ENCODE measurements at regions not wholly inside any gene's neighbourhood (a gene's known extent, or its start where the extent isn't known, plus 50 kb on each side); places are given as distances from the start of the nearest gene placed in this dataset.
"Not testable (repeated sequence)": the region's sequence is repeated elsewhere in the genome, so short reads cannot be mapped to it uniquely, and the experiment has no call there.

DNA sequence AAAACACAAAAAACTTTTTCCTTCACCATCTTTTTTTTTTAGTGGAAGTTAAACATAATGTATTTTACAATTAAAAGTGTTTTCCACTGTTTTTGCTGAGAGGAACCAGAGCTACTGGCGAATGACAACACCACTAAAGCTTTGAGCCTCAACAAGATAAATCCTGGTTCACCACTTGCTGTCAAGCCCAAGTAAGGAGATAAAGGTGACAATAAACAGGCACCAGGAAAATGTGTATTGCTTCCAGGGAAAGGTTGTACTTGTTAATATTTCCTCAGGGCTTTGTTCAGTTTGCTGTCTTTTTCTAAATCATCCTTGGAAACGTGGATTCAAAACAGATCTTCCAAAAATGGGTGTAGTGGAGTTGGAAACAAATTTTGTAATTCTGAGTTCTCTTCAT, 109.9 kb upstream of the ANKRD30A start:
- Mint-ChIP-seq H3K36me3 (ENCODE audit: low read depth) (no peaks in the 10 kb centered on the region), H3K4me1 (no peaks in the 10 kb centered on the region), H3K4me3 (no peak overlapping the region), H3K27me3 (ENCODE audit: low read depth) (no peaks in the 10 kb centered on the region), H3K27ac (ENCODE audit: unreplicated experiment) (no peak overlapping the region), H3K9me3 (peaks cover 26% of the 10 kb centered on the region)
- DNase-seq (ENCODE audit: low read depth, low spot score) = no peak
- TF ChIP-seq, protein P1, sequence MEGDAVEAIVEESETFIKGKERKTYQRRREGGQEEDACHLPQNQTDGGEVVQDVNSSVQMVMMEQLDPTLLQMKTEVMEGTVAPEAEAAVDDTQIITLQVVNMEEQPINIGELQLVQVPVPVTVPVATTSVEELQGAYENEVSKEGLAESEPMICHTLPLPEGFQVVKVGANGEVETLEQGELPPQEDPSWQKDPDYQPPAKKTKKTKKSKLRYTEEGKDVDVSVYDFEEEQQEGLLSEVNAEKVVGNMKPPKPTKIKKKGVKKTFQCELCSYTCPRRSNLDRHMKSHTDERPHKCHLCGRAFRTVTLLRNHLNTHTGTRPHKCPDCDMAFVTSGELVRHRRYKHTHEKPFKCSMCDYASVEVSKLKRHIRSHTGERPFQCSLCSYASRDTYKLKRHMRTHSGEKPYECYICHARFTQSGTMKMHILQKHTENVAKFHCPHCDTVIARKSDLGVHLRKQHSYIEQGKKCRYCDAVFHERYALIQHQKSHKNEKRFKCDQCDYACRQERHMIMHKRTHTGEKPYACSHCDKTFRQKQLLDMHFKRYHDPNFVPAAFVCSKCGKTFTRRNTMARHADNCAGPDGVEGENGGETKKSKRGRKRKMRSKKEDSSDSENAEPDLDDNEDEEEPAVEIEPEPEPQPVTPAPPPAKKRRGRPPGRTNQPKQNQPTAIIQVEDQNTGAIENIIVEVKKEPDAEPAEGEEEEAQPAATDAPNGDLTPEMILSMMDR (conservative IDR thresholded peaks at IDR 0.05) = no peak

- peaks cover 2% of the 10 kb centered on the region for H3K36me3 Mint-ChIP-seq (ENCODE audit: low read depth)
- no peak overlapping the region for H3K27ac Mint-ChIP-seq (ENCODE audit: unreplicated experiment)
- H3K27me3 Mint-ChIP-seq (ENCODE audit: low read depth) = no peaks in the 10 kb centered on the region
- peaks cover 32% of the 10 kb centered on the region for H3K9me3 Mint-ChIP-seq
- no peak for DNase-seq (ENCODE audit: low read depth, low spot score)
- no peaks in the 10 kb centered on the region for H3K4me1 Mint-ChIP-seq
- TF ChIP-seq, protein P1 (conservative IDR thresholded peaks at IDR 0.05) = no peak
- no peak overlapping the region for H3K4me3 Mint-ChIP-seq
Observed at GRCh38 chr10:37010741-37011140, 114.7 kb upstream of the ANKRD30A start.

GRCh38 chr10:37008276-37008675, 117.1 kb upstream of the ANKRD30A start:
- not testable (repeated sequence) for H3K36me3 Mint-ChIP-seq (ENCODE audit: low read depth); H3K4me1 Mint-ChIP-seq; H3K27ac Mint-ChIP-seq (ENCODE audit: unreplicated experiment); H3K4me3 Mint-ChIP-seq; DNase-seq (ENCODE audit: low read depth, low spot score); H3K27me3 Mint-ChIP-seq (ENCODE audit: low read depth)
- H3K9me3 Mint-ChIP-seq = peaks cover 23% of the 10 kb centered on the region

- H3K4me1 Mint-ChIP-seq = no peaks in the 10 kb centered on the region
- peaks cover 2% of the 10 kb centered on the region for H3K36me3 Mint-ChIP-seq (ENCODE audit: low read depth)
- peaks cover 14% of the 10 kb centered on the region for H3K9me3 Mint-ChIP-seq
- no peak overlapping the region for H3K4me3 Mint-ChIP-seq
- no peaks in the 10 kb centered on the region for H3K27me3 Mint-ChIP-seq (ENCODE audit: low read depth)
- H3K27ac Mint-ChIP-seq (ENCODE audit: unreplicated experiment) = no peak overlapping the region
- TF ChIP-seq, protein P1 (conservative IDR thresholded peaks at IDR 0.05) = no peak
- no peak for DNase-seq (ENCODE audit: low read depth, low spot score)
Observed at GRCh38 chr10:37003126-37003525, 122.3 kb upstream of the ANKRD30A start.

DNA sequence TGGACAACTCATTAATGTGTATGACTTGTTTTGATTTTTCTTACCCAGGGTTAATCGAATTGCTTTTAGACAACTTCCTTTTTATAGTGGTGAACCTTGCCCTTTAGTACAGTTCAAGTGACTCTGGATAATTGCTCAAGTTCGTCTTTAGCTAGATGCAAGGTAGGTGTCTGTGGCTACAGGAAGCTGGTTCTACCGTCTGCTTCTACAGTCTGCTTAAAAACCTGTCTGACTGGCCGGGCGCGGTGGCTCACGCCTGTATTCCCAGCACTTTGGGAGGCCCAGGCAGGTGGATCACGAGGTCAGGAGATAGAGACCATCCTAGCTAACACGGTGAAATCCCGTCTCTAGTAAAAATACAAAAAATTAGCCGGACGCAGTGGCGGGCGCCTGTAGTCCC, 129.6 kb upstream of the ANKRD30A start:
- DNase-seq (ENCODE audit: low read depth, low spot score); H3K36me3 Mint-ChIP-seq (ENCODE audit: low read depth); H3K27me3 Mint-ChIP-seq (ENCODE audit: low read depth); H3K27ac Mint-ChIP-seq (ENCODE audit: unreplicated experiment); H3K4me3 Mint-ChIP-seq; H3K4me1 Mint-ChIP-seq: not testable (repeated sequence)
- H3K9me3 Mint-ChIP-seq = peaks cover 21% of the 10 kb centered on the region

GRCh38 chr10:36994886-36995285, 130.5 kb upstream of the ANKRD30A start:
- Mint-ChIP-seq H3K9me3 (peaks cover 21% of the 10 kb centered on the region), H3K27ac (ENCODE audit: unreplicated experiment) (no peak overlapping the region), H3K27me3 (ENCODE audit: low read depth) (no peaks in the 10 kb centered on the region)

More at GRCh38 chr10:36994886-36995285, 130.5 kb upstream of the ANKRD30A start:
- no peak overlapping the region for H3K4me3 Mint-ChIP-seq
- H3K4me1 Mint-ChIP-seq = no peaks in the 10 kb centered on the region
- no peak for DNase-seq (ENCODE audit: low read depth, low spot score)
- H3K36me3 Mint-ChIP-seq (ENCODE audit: low read depth) = peaks cover 10% of the 10 kb centered on the region
- TF ChIP-seq, protein P1 (conservative IDR thresholded peaks at IDR 0.05) = no peak

All from neural crest cell (in vitro differentiated cells).